WI38 (cell line): ENCODE measurements at regions not wholly inside any gene's neighbourhood (a gene's known extent, or its start where the extent isn't known, plus 50 kb on each side); places are given as distances from the start of the nearest gene placed in this dataset.

Experiments used
- H3K4me3 ChIP-seq: 2 replicates; pipeline ENCODE4 v1.5.1; 2011; ENCODE audit warnings: low read depth, mild to moderate bottlenecking, control low read depth, low read length
- CTCF ChIP-seq: IDR thresholded peaks from 2 replicates; pipeline ENCODE4 v1.5.1; 2012; ENCODE audit warnings: low read depth, mild to moderate bottlenecking, control low read depth, low read length

GRCh38 chr2:176678571-176678970, 409.3 kb downstream of the MTX2 start:
- no peak overlapping the region for H3K4me3 ChIP-seq
- TF ChIP-seq CTCF = no peak

GRCh38 chr2:176679061-176679669, 409.9 kb downstream of the MTX2 start:
- H3K4me3 ChIP-seq = no peak overlapping the region
- TF ChIP-seq CTCF = no peak

GRCh38 chr2:176680916-176681516, 411.8 kb downstream of the MTX2 start:
- TF ChIP-seq CTCF = no peak

GRCh38 chr2:176681584-176682115, 412.4 kb downstream of the MTX2 start:
- no peak for TF ChIP-seq CTCF
- no peak overlapping the region for H3K4me3 ChIP-seq

More at GRCh38 chr2:176680916-176681516, 411.8 kb downstream of the MTX2 start:
- H3K4me3 ChIP-seq = no peak overlapping the region

GRCh38 chr2:176682278-176682677, 413.0 kb downstream of the MTX2 start:
- TF ChIP-seq CTCF = no peak

GRCh38 chr2:176683618-176684111, 414.4 kb downstream of the MTX2 start:
- no peak for TF ChIP-seq CTCF
- no peak overlapping the region for H3K4me3 ChIP-seq

More at GRCh38 chr2:176682278-176682677, 413.0 kb downstream of the MTX2 start:
- H3K4me3 ChIP-seq = no peak overlapping the region

- H3K4me3 ChIP-seq = no peak overlapping the region
- TF ChIP-seq CTCF = no peak
Observed at GRCh38 chr2:176685908-176686307, 416.7 kb downstream of the MTX2 start.
